GM19324 (cell line): ENCODE measurements at regions not wholly inside any gene's neighbourhood (a gene's known extent, or its start where the extent isn't known, plus 50 kb on each side); places are given as distances from the start of the nearest gene placed in this dataset.

Source experiments
- ATAC-seq: cut with Tn5 transposase; IDR thresholded peaks from one replicate; pipeline ENCODE4 v1.9.1; 2021; ENCODE audit warnings: mild to moderate bottlenecking, moderate library complexity; ENCODE audit not compliant: unreplicated experiment, low FRiP score

DNA sequence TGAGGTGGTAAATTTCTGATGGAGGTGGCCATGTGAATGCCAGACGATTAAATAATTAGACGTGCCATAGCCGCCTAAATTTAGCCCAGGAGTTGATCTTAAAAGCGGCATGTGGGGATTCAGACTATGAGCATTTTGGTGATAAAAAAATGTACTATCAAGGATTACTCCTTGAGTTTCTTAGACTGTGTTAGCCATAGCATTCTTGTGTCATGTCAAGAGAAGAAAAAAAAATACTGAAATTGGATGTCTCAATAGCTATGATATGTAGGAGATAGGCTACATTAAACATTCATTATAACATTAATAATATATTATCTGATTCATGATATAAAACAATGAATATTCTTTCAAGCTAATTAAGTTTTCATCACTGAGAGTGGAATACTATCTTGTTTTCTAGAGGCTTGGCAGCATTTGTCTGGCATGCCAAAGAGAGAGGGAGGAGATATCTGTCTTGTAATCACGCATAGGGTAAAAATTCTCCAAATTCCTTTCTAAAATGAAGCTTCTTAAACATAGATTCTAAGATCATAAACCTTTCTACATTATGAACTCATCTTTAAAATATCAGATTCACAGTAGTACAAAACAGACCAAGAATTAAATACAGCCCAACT, 727.0 kb downstream of the C12orf50 start:
- no peak for ATAC-seq

DNA sequence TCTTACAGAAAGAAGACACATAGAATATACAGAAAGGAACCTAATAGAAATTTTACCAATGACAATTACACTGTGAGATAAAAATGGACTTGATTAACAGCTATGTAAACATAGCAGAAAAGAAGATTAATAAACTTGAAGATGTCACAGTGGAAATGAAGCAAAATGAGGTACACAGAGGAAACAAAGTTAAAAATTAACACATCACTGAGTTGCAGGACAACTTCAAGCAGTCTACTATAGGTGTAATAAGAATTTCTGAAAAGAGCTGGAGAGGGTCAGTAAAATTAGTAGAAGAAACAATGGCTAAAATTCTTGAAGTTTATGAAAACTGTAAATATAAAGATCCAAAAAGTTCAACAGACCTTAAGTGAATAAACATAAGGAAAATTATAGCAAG, 738.7 kb downstream of the C12orf50 start:
- no peak for ATAC-seq

DNA sequence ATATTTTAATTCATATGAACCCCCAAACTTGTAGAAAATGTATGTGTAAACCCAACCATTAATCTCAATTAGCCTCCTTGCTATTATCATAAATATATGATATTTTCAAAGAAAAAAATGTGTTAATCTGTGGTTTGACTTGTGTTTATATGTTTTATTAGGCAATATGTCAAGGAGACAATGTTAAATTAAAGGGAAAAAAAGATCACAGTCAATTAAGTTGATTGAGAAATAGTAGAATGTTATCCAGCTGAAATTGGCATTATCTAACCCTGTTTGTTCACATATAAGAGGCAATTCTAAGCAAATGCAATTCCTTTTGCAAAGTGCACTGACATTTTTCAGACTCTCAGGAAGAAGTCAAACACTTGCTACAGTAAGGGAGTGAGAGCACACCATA, 745.3 kb downstream of the C12orf50 start:
- ATAC-seq: no peak

DNA sequence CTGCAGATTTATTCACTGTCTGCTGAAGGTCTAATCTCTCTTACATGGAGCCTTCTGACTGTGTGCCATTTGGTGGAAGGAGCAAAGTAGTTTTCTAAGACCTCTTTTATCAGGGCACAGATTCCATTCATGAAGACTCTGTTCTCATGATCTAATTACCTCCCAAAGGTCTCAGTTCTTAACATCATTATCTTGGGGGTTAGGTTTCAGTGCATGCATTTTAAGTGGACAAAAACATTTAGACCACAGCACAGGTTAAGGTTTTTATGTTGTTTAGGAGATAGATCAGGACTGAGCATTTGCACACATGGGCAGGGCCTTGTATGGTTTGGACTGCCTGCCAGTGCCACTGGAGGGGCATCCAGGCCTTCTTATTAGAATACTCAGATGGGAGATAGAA, 746.1 kb downstream of the C12orf50 start:
- no peak for ATAC-seq

DNA sequence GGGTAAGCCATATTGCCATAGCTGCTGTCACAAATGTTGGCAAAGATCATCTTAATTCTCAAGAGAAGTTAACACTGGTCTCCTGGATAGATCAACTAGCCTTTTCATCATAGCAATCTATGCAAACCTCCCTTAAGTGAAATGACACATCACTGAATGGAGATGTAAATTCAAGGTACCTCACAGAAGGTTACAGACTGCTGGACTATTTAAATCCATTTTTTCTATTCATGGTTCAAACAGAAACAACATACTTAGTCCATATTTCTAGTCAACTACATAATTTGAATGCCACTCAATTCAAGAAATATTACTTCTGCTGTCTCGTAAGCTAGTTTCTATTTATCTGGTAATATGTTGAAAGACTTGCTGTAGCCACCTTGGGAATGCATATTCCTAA, 748.3 kb downstream of the C12orf50 start:
- ATAC-seq: peak; percentile 80

DNA sequence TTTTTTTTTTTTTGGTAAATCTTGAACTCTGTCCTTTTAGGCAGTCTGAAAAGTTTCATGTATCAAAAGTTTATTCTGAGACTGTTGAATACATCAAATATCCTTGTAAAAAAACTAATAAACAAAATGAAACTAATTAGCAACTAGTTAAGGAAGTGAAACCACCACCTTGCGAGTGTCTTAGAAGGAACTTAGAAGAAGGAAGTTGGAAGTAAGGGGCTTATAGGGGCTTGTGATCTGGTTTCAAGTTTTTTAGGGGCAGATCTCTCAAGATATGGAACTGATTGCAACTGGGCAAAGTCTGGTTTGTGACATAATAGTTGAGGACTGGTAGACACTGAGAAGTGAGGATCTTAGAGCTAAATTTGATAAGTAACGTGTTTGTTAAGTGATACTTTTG, 748.8 kb downstream of the C12orf50 start:
- peak; percentile 73 for ATAC-seq

DNA sequence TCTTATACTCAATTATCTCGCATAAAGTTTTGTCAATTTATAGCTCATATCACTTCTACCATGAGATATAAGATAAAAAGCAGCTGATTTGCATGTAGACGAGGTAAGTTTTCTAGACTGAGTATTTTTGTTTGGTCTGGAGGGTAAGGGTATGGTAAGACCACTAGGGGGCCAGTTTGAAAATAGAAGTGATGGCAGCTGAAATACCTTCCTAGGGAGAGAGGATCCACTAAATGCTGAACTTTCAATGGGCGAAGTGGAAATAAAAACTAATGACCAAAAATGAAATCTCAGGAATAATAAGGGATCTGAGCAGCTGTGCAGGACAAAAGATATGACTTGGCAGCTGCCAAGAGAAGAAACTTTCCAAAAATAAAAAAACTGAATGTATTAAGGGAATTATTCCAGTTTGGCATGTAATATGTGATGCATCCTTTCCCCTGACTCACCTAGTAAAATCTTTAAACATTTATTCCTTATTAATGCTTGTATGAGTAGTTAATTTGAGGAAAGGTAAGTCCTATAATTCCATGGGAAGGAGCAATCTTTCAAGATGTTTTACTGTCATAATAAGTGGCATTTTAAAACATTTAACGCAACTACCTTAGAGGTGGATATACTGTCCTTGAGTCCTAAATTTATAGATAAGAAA, 754.5 kb downstream of the C12orf50 start:
- ATAC-seq: peak; percentile 72

DNA sequence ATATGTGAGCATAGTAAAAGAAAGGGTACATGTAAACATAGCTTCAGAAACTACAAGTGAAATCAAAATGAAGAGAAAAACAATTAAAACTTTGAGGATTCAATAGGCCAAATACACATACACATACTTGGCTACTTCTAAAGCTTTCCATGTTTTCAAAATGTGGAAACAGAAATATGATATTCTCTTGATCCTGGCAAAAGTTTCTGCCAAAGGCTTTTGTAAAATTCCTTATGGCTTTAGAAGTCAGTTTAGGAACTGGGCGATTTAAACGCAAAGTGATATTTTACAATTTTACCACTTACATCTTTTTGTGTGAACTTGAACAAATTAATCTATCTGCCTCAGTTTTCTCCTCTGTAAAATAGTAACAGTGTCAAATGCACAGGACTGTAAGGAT, 756.4 kb downstream of the C12orf50 start:
- no peak for ATAC-seq

DNA sequence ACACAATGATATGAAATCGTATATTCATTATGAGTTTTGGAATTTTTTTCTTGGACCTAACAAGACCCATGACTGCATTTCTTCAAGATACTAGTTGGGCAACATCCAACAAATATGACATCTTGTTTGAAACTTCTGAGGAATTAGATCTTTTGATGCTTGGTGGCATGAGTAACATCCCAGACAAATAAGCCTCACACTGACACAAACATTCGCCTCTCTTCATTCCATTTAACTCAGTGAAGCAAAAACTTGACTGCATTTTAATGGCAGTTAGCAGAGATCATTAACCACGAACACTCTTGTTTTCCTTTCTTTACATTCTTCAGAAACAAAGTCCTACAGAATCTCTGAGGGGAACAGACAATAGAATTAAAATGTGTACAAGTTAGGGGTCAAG, 758.3 kb downstream of the C12orf50 start:
- ATAC-seq: no peak

DNA sequence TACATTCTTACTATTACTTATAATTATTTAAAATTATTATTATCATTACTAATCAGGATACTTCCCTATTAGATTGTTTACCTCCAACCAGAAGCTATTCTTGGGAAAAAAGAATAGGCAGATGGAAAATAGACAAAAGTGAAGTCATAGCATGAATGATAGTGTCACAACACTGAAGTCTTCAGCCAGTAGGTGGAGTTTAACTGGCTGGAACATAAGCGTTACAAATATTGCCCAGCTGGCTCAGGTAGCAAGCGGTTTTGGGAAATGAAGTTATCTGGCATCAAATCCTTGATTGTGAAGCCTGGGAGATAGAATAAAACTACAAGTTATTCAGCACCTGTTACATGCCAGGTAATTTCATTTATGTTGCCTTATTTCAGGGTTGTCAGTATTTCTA, 762.9 kb downstream of the C12orf50 start:
- ATAC-seq: no peak

DNA sequence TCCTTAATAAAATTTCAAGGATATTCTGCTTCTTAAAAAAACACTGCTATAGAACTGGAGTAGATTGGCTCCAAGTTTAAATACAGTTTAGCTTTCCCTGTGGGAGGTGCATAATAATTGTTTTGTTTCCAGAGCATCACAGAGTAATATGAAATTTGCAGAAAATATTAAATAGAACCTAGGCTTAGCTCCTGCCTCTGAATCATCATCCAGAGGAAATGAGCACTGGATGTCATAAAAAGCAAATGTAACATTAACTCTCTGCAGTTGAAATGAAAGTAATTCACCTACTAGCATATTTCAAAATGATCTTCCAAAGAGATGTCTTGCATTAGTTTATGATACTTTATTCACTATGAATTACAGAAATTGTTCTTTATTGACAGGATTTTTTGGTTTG, 769.8 kb downstream of the C12orf50 start:
- no peak for ATAC-seq

DNA sequence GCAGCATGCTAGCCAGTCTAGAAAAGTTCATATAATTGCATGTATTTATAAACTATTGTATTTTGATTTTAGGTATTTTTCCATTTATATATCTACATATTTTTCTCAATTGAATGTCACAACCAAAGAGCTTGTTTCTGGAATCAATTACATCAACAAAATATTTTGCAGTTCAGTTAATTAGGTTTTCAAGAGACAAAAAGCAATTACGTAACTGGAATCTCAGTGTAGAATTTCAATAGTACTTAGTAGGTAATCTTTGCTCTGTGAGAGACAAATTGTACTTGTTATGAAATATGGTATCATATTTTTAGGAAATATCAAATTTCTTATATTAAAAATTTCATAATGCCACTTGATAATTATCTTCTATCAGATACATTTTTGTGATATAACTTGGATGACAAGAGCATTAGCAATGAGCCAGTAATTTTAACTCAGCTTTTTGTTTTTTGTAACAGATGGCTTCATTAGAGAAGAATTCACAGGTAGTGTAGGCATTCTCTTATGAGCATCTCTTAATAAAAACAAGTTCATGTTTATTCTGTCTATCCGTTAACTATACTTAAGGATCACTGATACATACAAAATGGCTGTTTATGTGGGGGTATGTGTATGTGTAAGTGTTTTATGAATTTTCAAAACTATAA, 774.7 kb downstream of the C12orf50 start:
- ATAC-seq: no peak

DNA sequence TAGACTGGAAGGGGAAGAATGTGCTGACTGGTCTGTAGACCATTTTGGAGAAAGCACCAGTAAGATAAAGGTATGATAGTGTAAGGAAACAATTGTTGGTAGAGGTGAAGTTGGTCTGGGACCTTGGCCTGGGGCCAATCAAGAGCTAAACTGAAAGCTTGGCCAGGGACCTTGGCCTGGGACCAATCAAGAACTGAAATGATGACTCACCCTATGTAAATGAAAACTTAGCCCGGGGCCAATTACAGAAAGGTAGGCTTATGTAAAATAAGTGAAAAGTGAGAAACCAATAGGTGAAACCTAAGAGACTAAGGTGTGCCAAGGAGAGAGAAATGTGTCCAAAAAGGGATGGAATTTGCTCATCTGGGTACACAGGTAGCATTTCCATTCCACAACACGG, 776.0 kb downstream of the C12orf50 start:
- ATAC-seq: no peak

DNA sequence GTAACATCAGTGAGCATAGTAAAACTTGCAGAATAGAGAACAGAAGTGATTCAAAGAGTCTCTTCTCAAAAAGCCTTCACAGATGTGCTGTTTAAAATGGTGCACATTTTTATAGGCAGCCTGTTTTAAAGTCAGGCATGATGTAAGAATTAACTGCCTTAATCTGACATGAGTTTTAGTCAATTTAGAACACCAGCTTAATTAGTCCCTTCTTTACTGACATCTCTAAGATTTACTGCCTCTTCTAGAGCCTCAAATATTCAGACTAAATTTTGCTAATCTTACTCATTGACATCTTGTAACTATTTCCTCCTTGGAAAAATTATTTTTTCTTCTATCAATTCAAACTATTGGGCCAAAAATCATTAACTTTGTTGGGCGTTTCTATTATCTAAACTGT, 782.5 kb downstream of the C12orf50 start:
- ATAC-seq: no peak

DNA sequence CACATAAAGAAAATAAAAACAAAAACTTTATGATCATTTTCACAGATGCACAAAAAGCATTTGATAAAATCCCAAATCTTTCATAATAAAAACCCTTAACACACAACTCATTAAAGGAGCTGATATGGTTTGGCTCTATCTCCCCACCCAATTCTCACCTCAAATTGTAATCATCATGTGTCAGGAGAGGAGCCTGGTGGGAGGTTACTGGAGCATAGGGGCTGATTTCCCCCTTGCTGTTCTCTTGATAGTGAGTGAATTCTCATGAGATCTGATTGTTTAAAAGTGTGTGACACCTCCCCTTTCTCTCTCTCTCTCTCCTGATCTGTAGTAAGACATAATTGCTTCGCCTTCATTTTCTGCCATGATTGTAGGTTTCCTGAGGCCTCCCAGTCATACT, 790.7 kb downstream of the C12orf50 start:
- no peak for ATAC-seq

DNA sequence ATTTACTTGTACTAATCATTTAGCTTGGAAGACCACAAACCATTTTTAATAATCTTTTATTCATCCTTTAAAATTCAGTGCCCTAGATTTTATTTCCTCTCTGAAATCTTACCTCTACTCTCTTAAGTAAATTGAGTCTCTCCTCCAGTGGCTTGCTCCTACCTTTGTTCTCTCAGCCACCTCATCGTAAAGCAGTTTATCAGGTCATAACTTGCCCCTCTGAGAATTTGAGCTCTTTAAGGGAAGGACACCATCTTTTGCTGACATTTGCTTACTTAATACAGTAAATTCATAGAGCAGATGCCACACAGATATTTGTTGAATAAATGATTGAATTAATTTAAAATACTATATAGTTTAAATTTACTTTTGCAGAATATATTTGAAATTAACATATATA, 794.3 kb downstream of the C12orf50 start:
- no peak for ATAC-seq

DNA sequence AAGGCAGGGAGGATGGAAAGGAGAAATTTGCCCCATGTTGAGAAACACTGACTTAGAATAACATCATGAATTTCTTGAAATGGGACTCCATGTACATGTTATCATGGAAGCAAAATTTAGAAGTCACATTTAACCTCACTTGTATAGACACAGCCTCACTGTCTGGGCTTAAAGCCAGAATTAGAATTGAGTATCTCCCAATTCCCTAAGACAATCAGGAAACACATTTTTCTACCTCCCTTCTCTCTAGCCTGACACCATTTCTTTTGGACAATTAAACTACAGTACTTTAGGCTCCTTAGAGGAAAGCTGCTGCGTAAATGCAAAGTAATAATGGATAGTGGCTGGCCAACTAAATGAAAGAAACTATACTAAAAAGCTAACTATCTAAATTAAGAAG, 795.5 kb downstream of the C12orf50 start:
- ATAC-seq: no peak

DNA sequence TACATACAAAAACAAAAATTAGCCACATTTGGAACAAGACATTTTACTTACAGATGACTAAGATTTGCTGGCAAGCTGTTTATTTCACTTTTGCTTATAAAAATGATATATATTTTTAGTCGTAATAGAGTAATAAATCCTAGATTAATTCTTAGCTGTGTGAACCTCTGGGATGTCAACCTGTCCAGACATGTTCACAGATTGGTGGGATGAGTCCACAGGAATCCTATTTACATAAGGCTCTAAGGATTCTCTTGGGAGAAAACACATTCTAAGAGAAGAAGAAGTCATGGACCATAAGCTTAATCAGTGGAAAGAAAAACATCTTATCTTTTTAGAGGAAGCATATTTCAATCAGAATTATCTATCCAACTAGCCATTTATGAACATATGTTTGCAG, 797.4 kb downstream of the C12orf50 start:
- ATAC-seq: no peak

DNA sequence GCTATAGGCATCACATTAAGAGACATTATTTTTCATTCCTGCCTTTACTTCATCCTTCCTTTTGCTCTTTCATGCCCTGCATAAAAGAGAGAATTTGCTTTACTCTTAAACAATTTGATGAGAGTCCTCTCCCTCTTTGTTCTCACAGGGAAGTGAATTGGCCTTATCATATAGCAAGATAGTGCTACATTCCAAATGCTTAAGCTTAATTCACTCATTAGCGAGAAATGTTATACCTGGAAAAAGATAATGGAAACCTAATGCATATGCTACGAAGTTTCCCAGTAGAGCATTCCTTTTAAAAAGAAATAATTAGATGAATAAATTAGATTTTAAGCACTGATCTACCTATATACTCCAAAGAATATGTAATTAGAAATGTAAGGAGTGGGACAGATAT, 798.8 kb downstream of the C12orf50 start:
- no peak for ATAC-seq

DNA sequence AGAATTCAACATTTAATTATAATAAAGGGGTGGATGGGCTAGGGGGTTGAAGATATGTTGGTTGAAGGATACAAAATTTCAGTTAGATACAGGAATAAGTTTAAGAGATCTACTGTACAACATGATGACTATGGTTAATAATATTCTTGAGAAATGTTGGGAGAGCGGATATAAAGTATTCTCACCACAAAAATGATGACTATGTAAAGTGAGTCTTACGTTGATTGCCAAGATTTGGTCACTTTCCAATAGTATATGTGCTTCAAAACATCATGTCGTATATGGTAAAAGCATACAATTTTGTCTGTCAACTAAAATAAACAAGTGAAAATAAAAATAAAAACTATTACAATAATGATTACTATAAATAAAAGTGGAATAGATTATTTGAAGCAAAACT, 802.0 kb downstream of the C12orf50 start:
- no peak for ATAC-seq

DNA sequence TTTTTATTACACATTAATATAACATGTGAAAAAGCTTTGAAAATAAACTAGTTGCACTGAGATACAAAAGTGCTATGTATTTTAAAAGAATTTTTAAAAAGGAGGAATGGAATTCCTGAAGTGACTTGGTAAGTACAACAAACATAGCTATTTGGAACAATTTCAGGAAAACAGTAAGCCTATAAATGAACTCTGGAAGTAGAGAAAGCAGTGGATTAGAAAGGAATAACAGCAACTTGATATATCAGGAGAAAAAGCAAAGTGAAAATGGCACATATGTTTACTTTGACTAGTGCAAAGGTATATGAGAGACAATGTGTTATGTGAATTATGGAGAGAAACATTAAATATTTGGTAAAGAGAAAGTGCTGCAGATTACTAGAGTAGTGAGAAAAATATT, 811.7 kb downstream of the C12orf50 start:
- ATAC-seq: no peak

DNA sequence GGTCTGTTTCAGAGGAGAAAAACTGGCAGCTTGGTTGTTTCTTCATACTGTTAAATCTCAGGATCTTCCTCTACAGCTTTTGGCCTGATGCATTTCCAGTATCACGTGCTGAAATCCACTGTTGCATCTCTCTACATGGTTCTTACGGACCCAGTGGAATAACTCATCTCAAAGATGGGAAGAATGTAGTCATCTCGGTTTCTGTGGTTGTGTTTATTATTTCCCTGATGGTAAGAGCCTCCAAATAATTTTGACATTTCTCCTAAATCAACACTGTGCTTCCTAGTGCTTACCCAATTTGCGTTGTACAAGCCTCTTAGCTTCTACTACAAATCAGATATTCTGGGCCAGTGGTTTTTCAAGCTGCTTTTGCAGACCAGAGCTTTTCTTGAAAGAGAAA, 812.8 kb downstream of the C12orf50 start:
- no peak for ATAC-seq
